ENCODE measurements at regions not wholly inside any gene's neighbourhood (a gene's known extent, or its start where the extent isn't known, plus 50 kb on each side); places are given as distances from the start of the nearest gene placed in this dataset.

GRCh38 chr3:18740631-18741583 is 315.8 kb upstream of the SATB1 start:
- TF ChIP-seq CTCF (IDR thresholded peaks at IDR 0.05 in 8 of 11, conservative IDR thresholded peaks at IDR 0.05 in 3 of 11) (no peak), POLR2A (IDR thresholded peaks at IDR 0.05) (no peak)

All from spleen (tissue), 7 donors.